Ascending aorta (tissue), 2 donors: ENCODE measurements at regions not wholly inside any gene's neighbourhood (a gene's known extent, or its start where the extent isn't known, plus 50 kb on each side); places are given as distances from the start of the nearest gene placed in this dataset.
"Not testable (repeated sequence)": the region's sequence is repeated elsewhere in the genome, so short reads cannot be mapped to it uniquely, and the experiment has no call there.

Experiments used
- DNase-seq, 2 donors: peaks; one replicate each; pipeline ENCODE4 v3.0.0-alpha.2; 2019; ENCODE audit warnings: low spot score in 2 of 2
- H3K27ac ChIP-seq, 2 donors: fragments of 200-600 bp; sonication (generic); one replicate each; pipeline ENCODE4 v1.5.1; 2016 to 2017; ENCODE audit warnings: mild to moderate bottlenecking in 1 of 2
- H3K27me3 ChIP-seq: fragments of 200-600 bp; sonication (generic); one replicate; pipeline ENCODE4 v1.5.1; 2017
- H3K36me3 ChIP-seq, 2 donors: fragments of 200-600 bp; sonication (generic); one replicate each; pipeline ENCODE4 v1.5.1; 2016
- H3K4me1 ChIP-seq, 2 donors: fragments of 200-600 bp; sonication (generic); one replicate each; pipeline ENCODE4 v1.5.1; 2016 to 2017; ENCODE audit warnings: mild to moderate bottlenecking in 1 of 2
- H3K4me3 ChIP-seq, 2 donors: fragments of 200-600 bp; sonication (generic); one replicate each; pipeline ENCODE4 v1.5.1; 2016 to 2017; ENCODE audit warnings: mild to moderate bottlenecking in 1 of 2
- H3K9me3 ChIP-seq, 2 donors: fragments of 200-600 bp; sonication (generic); one replicate each; pipeline ENCODE4 v1.5.1; 2016
- CTCF ChIP-seq, 3 experiments: fragments of 200-600 bp in 2 of 3; fragments of 450-650 bp in 1 of 3; sonication (generic) in 2 of 3; IDR thresholded peaks; one replicate each; pipeline ENCODE4 v1.5.1; 2016 to 2019; ENCODE audit warnings: antibody characterized with exemption in 3 of 3, mild to moderate bottlenecking in 1 of 3, moderate library complexity in 1 of 3
- intact Hi-C: fragments of 100-400 bp; cut with DNase I; formaldehyde crosslinking; loops from one replicate; pipeline ENCODE4 v1.15.1; 2023

- Histone ChIP-seq H3K27ac (no peak overlapping the region), H3K36me3 (no peaks in the 10 kb centered on the region)
- TF ChIP-seq CTCF (IDR thresholded peaks at IDR 0.05), result no peak
Measured at GRCh38 chr14:101666264-101666663, 95.2 kb upstream of the PPP2R5C start.

GRCh38 chr14:101669629-101670028 is 91.9 kb upstream of the PPP2R5C start:
- no peak for DNase-seq
- no peak for TF ChIP-seq CTCF (IDR thresholded peaks at IDR 0.05)
- no peaks in the 10 kb centered on the region for H3K27me3 ChIP-seq
- intact Hi-C loops, result no loop called here
- H3K36me3 ChIP-seq, result no peaks in the 10 kb centered on the region
- peaks cover 0 to 12% of the 10 kb centered on the region in 2 donors for H3K9me3 ChIP-seq
- no peak overlapping the region for H3K4me3 ChIP-seq
- no peak overlapping the region for H3K27ac ChIP-seq
- no peaks in the 10 kb centered on the region for H3K4me1 ChIP-seq

More at GRCh38 chr14:101666264-101666663, 95.2 kb upstream of the PPP2R5C start:
- intact Hi-C loops, result no loop called here
- no peak overlapping the region for H3K4me3 ChIP-seq
- no peaks in the 10 kb centered on the region for H3K4me1 ChIP-seq
- H3K9me3 ChIP-seq, result peaks cover 0 to 12% of the 10 kb centered on the region in 2 donors
- no peak for DNase-seq
- no peaks in the 10 kb centered on the region for H3K27me3 ChIP-seq

GRCh38 chr14:101673873-101674272 is 87.6 kb upstream of the PPP2R5C start:
- H3K4me3 ChIP-seq, result no peak overlapping the region
- intact Hi-C loops, result no loop called here
- no peak for DNase-seq

GRCh38 chr14:101675835-101676234 is 85.7 kb upstream of the PPP2R5C start:
- H3K4me3 ChIP-seq, H3K27ac ChIP-seq, H3K27me3 ChIP-seq, H3K36me3 ChIP-seq, H3K4me1 ChIP-seq, intact Hi-C loops, DNase-seq, H3K9me3 ChIP-seq: not testable (repeated sequence)

More at GRCh38 chr14:101673873-101674272, 87.6 kb upstream of the PPP2R5C start:
- H3K9me3 ChIP-seq, result peaks cover 0 to 12% of the 10 kb centered on the region in 2 donors
- H3K4me1 ChIP-seq, result no peaks in the 10 kb centered on the region
- no peak for TF ChIP-seq CTCF (IDR thresholded peaks at IDR 0.05)
- no peaks in the 10 kb centered on the region for H3K36me3 ChIP-seq
- H3K27me3 ChIP-seq, result no peaks in the 10 kb centered on the region
- H3K27ac ChIP-seq, result no peak overlapping the region

- H3K27me3 ChIP-seq, intact Hi-C loops, DNase-seq, H3K4me1 ChIP-seq, H3K4me3 ChIP-seq, H3K27ac ChIP-seq, H3K9me3 ChIP-seq, H3K36me3 ChIP-seq: not testable (repeated sequence)
Measured at GRCh38 chr14:101677912-101678327, 83.6 kb upstream of the PPP2R5C start.

DNA sequence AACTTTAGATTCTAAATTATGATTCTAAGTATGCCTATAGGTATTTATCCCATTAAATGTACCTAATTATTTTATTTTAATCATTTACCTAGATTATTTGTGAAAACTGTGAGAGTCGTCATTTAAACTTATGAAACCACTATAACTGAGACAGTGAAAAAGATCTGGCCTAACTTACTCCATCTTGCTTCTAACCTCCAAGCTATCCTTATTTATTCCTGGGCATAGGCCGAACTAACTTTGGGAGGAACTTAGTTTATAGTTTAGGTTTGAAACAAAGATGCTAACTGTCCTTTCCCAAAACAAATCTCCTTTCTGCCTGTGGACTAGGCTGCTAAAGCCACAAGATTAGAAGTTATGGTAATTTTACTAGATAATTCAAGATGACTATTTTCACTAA is 79.7 kb upstream of the PPP2R5C start:
- H3K36me3 ChIP-seq, result no peaks in the 10 kb centered on the region
- no peak overlapping the region for H3K4me3 ChIP-seq
- TF ChIP-seq CTCF (IDR thresholded peaks at IDR 0.05), result no peak
- H3K9me3 ChIP-seq, result no peaks in the 10 kb centered on the region
- no peak for DNase-seq
- no peaks in the 10 kb centered on the region for H3K4me1 ChIP-seq
- H3K27me3 ChIP-seq, result no peaks in the 10 kb centered on the region
- H3K27ac ChIP-seq, result no peak overlapping the region
- intact Hi-C loops, result no loop called here

DNA sequence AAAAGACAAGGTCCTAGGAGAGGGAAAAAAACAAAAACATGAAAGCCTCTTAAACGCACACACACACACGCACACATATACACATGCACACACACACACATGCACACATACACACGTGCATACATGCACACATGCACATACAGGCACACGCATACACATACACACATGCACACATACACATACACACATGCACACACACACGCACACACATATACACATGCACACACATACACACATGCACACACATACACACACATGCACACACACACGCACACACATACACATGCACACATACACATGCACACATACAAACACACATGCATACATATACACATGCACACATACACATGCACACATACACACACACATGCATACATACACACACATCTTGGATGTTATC is 78.1 kb upstream of the PPP2R5C start:
- TF ChIP-seq CTCF (IDR thresholded peaks at IDR 0.05), result no peak
- H3K27ac ChIP-seq, result no peak overlapping the region
- no peaks in the 10 kb centered on the region for H3K9me3 ChIP-seq
- DNase-seq, result no peak
- no peaks in the 10 kb centered on the region for H3K36me3 ChIP-seq
- intact Hi-C loops, result no loop called here
- no peaks in the 10 kb centered on the region for H3K27me3 ChIP-seq
- H3K4me1 ChIP-seq, result no peaks in the 10 kb centered on the region
- H3K4me3 ChIP-seq, result no peak overlapping the region
